Neural progenitor cell (in vitro differentiated cells): ENCODE measurements at regions not wholly inside any gene's neighbourhood (a gene's known extent, or its start where the extent isn't known, plus 50 kb on each side); places are given as distances from the start of the nearest gene placed in this dataset.
"Not testable (repeated sequence)": the region's sequence is repeated elsewhere in the genome, so short reads cannot be mapped to it uniquely, and the experiment has no call there.

Experiments
- DNase-seq: peaks from one replicate; pipeline ENCODE4 v3.0.0-alpha.2; 2016; ENCODE audit warnings: low spot score
- H2AFZ ChIP-seq: fragments of 200-600 bp; sonication (generic); replicated peaks from 2 replicates; pipeline ENCODE4 v1.6.1; 2016; ENCODE audit warnings: antibody characterized with exemption
- H3F3A ChIP-seq: fragments of 200-600 bp; sonication (generic); 2 replicates; pipeline ENCODE4 v1.6.1; 2016; ENCODE audit warnings: antibody characterized with exemption, low read depth
- H3K27ac ChIP-seq: fragments of 200-600 bp; sonication (generic); 2 replicates; pipeline ENCODE4 v1.5.1; 2016; ENCODE audit warnings: mild to moderate bottlenecking
- H3K27me3 ChIP-seq: fragments of 200-600 bp; sonication (generic); 2 replicates; pipeline ENCODE4 v1.6.1; 2016; ENCODE audit warnings: mild to moderate bottlenecking, moderate library complexity
- H3K36me3 ChIP-seq: fragments of 200-600 bp; sonication (generic); 2 replicates; pipeline ENCODE4 v1.5.1; 2016
- H3K4me1 ChIP-seq: fragments of 200-600 bp; sonication (generic); 2 replicates; pipeline ENCODE4 v1.6.1; 2016; ENCODE audit warnings: mixed run types
- H3K4me2 ChIP-seq: fragments of 200-600 bp; sonication (generic); 2 replicates; pipeline ENCODE4 v1.6.1; 2016
- H3K4me3 ChIP-seq: fragments of 200-600 bp; sonication (generic); 2 replicates; pipeline ENCODE4 v1.5.1; 2016
- H3K79me2 ChIP-seq: fragments of 200-600 bp; sonication (generic); 2 replicates; pipeline ENCODE4 v1.6.1; 2016; ENCODE audit warnings: low read depth
- H3K9ac ChIP-seq: fragments of 200-600 bp; sonication (generic); 2 replicates; pipeline ENCODE4 v1.6.1; 2016
- H3K9me3 ChIP-seq: fragments of 200-600 bp; sonication (generic); 2 replicates; pipeline ENCODE4 v1.5.1; 2016; ENCODE audit warnings: low read depth
- H4K20me1 ChIP-seq: fragments of 200-600 bp; sonication (generic); 2 replicates; pipeline ENCODE4 v1.6.1; 2016; ENCODE audit warnings: low read depth
- H3K27ac Mint-ChIP-seq: 3 replicates; pipeline ENCODE4 v1.8.0; 2021; ENCODE audit warnings: mixed read lengths
- H3K27me3 Mint-ChIP-seq: 2 replicates; pipeline ENCODE4 v1.8.0; 2022; ENCODE audit warnings: low read depth, mild to moderate bottlenecking, inconsistent platforms, moderate library complexity, mixed read lengths; ENCODE audit not compliant: insufficient read depth
- H3K36me3 Mint-ChIP-seq: 3 replicates; pipeline ENCODE4 v1.8.0; 2021; ENCODE audit warnings: mixed read lengths
- H3K4me1 Mint-ChIP-seq: 3 replicates; pipeline ENCODE4 v1.8.0; 2021; ENCODE audit warnings: mixed read lengths
- H3K4me3 Mint-ChIP-seq: 3 replicates; pipeline ENCODE4 v1.8.0; 2021; ENCODE audit warnings: mild to moderate bottlenecking, moderate library complexity, mixed read lengths
- H3K9me3 Mint-ChIP-seq: 3 replicates; pipeline ENCODE4 v1.8.0; 2020; ENCODE audit warnings: mixed read lengths
- EZH2 ChIP-seq: fragments of 200-600 bp; sonication (generic); IDR thresholded peaks from 2 replicates; pipeline ENCODE4 v1.6.1; 2017; ENCODE audit warnings: antibody characterized with exemption, mild to moderate bottlenecking, moderate library complexity
- EZH2phosphoT487 ChIP-seq: fragments of 200-600 bp; sonication (generic); IDR thresholded peaks from 2 replicates; pipeline ENCODE4 v1.6.1; 2017; ENCODE audit warnings: antibody characterized with exemption
- TF ChIP-seq, protein P1 (sequence below): fragments of 200-600 bp; sonication (generic); IDR thresholded peaks from 2 replicates; pipeline ENCODE4 v1.5.1; 2017; ENCODE audit warnings: antibody characterized with exemption, mild to moderate bottlenecking

DNA sequence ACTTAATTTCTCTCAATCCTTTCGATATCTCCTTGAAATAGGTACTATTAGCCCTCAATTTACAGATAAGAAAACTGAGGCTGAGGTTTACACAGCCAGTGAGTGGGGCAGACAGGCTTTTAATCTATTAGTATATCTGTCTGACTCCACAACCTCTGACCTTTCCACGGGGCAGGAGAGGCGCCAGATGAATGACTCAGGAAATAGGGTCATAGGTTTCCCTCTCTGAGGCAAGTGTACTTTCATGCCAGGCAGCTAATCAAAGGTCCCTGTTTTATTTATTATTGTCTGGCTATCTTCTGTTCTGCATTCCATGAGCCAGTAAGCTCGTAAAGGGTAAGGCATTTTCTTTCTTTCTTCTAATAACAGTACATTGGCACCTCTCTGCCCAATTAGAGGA lies 79.6 kb upstream of the KLF4 start:
- Histone ChIP-seq H3K4me2 (no peak overlapping the region), H3K4me3 (no peak overlapping the region), H3F3A (no peaks in the 10 kb centered on the region), H2AFZ (no peak overlapping the region), H3K27me3 (no peaks in the 10 kb centered on the region), H3K27ac (no peak overlapping the region), H3K9ac (no peak overlapping the region), H3K36me3 (no peaks in the 10 kb centered on the region), H4K20me1 (no peaks in the 10 kb centered on the region), H3K79me2 (no peaks in the 10 kb centered on the region), H3K4me1 (no peaks in the 10 kb centered on the region), H3K9me3 (no peaks in the 10 kb centered on the region)
- Mint-ChIP-seq H3K9me3 (no peaks in the 10 kb centered on the region), H3K4me3 (no peak overlapping the region), H3K4me1 (no peaks in the 10 kb centered on the region), H3K27ac (no peak overlapping the region), H3K36me3 (no peaks in the 10 kb centered on the region), H3K27me3 (peaks cover 3% of the 10 kb centered on the region)
- no peak for DNase-seq
- TF ChIP-seq, protein P1, sequence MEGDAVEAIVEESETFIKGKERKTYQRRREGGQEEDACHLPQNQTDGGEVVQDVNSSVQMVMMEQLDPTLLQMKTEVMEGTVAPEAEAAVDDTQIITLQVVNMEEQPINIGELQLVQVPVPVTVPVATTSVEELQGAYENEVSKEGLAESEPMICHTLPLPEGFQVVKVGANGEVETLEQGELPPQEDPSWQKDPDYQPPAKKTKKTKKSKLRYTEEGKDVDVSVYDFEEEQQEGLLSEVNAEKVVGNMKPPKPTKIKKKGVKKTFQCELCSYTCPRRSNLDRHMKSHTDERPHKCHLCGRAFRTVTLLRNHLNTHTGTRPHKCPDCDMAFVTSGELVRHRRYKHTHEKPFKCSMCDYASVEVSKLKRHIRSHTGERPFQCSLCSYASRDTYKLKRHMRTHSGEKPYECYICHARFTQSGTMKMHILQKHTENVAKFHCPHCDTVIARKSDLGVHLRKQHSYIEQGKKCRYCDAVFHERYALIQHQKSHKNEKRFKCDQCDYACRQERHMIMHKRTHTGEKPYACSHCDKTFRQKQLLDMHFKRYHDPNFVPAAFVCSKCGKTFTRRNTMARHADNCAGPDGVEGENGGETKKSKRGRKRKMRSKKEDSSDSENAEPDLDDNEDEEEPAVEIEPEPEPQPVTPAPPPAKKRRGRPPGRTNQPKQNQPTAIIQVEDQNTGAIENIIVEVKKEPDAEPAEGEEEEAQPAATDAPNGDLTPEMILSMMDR = no peak
- no peak for TF ChIP-seq EZH2
- no peak for TF ChIP-seq EZH2phosphoT487

DNA sequence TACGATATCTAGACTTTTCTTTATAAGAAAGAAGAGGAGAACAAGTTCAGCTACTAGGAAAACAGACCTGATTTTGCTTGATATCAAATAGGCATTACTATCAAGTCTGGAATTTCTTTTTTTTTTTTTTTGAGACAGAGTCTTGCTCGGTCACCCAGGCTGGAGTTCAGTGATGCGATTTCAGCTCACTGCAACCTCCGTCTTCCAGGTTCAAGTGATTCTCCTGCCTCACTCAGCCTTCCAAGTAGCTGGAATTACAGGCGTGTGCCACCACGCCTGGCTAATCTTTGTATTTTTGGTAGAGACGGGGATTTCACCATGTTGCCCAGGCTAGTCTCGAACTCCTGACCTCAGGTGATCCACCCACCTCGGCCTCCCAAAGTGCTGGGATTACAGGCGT lies 78.8 kb upstream of the KLF4 start:
- H3K9me3 Mint-ChIP-seq, H3K4me2 ChIP-seq, DNase-seq, H3K36me3 Mint-ChIP-seq, H3K27ac ChIP-seq, H4K20me1 ChIP-seq, H3F3A ChIP-seq, H3K4me1 ChIP-seq, H3K27ac Mint-ChIP-seq, H3K36me3 ChIP-seq, H3K4me3 Mint-ChIP-seq, H3K27me3 Mint-ChIP-seq, H3K4me3 ChIP-seq, H3K4me1 Mint-ChIP-seq, H3K79me2 ChIP-seq, H2AFZ ChIP-seq, H3K9me3 ChIP-seq, H3K27me3 ChIP-seq, H3K9ac ChIP-seq: not testable (repeated sequence)

DNA sequence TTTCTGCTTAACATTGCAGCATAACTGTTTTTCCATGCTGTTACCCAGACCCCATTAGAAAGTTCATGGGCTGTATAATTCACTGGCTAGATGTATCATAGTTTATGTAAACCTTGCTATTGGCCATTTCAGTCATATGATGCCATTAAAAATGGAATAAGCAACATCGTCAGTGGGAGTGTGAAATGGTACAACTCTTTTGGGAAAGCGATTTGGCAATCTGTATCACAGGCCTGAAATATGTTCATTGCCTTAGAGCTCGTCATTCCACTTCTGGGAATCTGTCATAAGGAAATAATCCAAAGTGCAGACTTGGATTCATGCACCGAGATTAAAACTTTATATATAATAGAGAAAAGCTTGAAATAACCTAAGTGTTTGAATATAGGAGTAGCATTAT lies 77.9 kb upstream of the KLF4 start:
- Histone ChIP-seq H2AFZ (no peak overlapping the region), H3K4me1 (no peaks in the 10 kb centered on the region), H3K9ac (no peak overlapping the region), H3K36me3 (no peaks in the 10 kb centered on the region), H3K4me3 (no peak overlapping the region), H3K27ac (no peak overlapping the region), H3K9me3 (no peaks in the 10 kb centered on the region), H3K27me3 (no peaks in the 10 kb centered on the region), H3K4me2 (no peak overlapping the region), H4K20me1 (no peaks in the 10 kb centered on the region), H3F3A (no peaks in the 10 kb centered on the region), H3K79me2 (no peaks in the 10 kb centered on the region)
- no peak overlapping the region for H3K4me3 Mint-ChIP-seq
- H3K9me3 Mint-ChIP-seq = no peaks in the 10 kb centered on the region
- DNase-seq = no peak
- TF ChIP-seq EZH2 (no peak), EZH2phosphoT487 (no peak)
- TF ChIP-seq, protein P1 = no peak
- H3K27ac Mint-ChIP-seq = no peak overlapping the region
- H3K27me3 Mint-ChIP-seq = peaks cover 5% of the 10 kb centered on the region
- no peaks in the 10 kb centered on the region for H3K36me3 Mint-ChIP-seq
- no peaks in the 10 kb centered on the region for H3K4me1 Mint-ChIP-seq

DNA sequence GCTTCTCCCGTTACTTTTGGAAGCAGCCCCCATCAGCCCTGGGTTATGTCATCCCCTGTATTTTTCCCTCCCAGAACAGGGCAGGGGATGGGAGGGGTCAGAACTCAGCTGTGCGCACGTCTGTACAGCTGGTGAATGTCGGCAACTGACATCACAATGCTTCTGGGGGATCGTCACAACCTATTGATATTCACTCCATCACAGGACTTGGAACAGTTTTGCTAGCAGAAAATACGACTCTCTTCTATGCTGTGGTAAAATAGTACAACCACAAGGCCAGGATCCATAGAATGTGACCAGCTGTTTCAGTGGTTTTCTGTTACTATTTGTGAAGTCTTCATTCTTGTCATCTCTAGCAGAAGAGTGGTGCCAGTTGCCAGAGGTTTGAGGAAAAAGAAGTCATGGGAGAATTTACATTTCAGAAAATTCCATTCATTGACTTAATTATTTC lies 77.1 kb upstream of the KLF4 start:
- no peak for TF ChIP-seq EZH2
- no peak for TF ChIP-seq EZH2phosphoT487
- TF ChIP-seq, protein P1 = no peak
- Mint-ChIP-seq H3K27ac (no peak overlapping the region), H3K9me3 (no peaks in the 10 kb centered on the region), H3K4me1 (no peaks in the 10 kb centered on the region), H3K4me3 (no peak overlapping the region), H3K27me3 (peaks cover 5% of the 10 kb centered on the region), H3K36me3 (no peaks in the 10 kb centered on the region)
- no peak overlapping the region for H3K4me2 ChIP-seq
- H3F3A ChIP-seq = no peaks in the 10 kb centered on the region
- no peaks in the 10 kb centered on the region for H3K4me1 ChIP-seq
- no peak overlapping the region for H3K27ac ChIP-seq
- H3K9ac ChIP-seq = no peak overlapping the region
- H3K4me3 ChIP-seq = no peak overlapping the region
- H3K36me3 ChIP-seq = no peaks in the 10 kb centered on the region
- no peak overlapping the region for H2AFZ ChIP-seq
- no peaks in the 10 kb centered on the region for H3K27me3 ChIP-seq
- H3K79me2 ChIP-seq = no peaks in the 10 kb centered on the region
- no peaks in the 10 kb centered on the region for H3K9me3 ChIP-seq
- no peak for DNase-seq
- H4K20me1 ChIP-seq = no peaks in the 10 kb centered on the region
